Kidney epithelial cell (primary cell): ENCODE measurements at regions not wholly inside any gene's neighbourhood (a gene's known extent, or its start where the extent isn't known, plus 50 kb on each side); places are given as distances from the start of the nearest gene placed in this dataset.

Source experiments
- DNase-seq: peaks from one replicate; pipeline ENCODE4 v3.0.0-alpha.2; 2010; ENCODE audit warnings: low read depth
- H3K27me3 ChIP-seq: 2 replicates; pipeline ENCODE4 v1.6.0; 2011; ENCODE audit warnings: low read length; ENCODE audit not compliant: control insufficient read depth, insufficient read depth
- H3K36me3 ChIP-seq: 2 replicates; pipeline ENCODE4 v1.5.1; 2011; ENCODE audit warnings: low read length; ENCODE audit not compliant: control insufficient read depth, insufficient read depth
- H3K4me3 ChIP-seq: 2 replicates; pipeline ENCODE4 v1.5.1; 2011; ENCODE audit warnings: low read depth, mild to moderate bottlenecking, control low read depth, low read length
- CTCF ChIP-seq: IDR thresholded peaks from 2 replicates; pipeline ENCODE4 v1.5.1; 2011; ENCODE audit warnings: mild to moderate bottlenecking, moderate library complexity, low read length, control low read depth, inconsistent platforms; ENCODE audit not compliant: insufficient read depth, poor library complexity, severe bottlenecking

GRCh38 chr12:88388566-88389540 lies 191.4 kb downstream of the KITLG start:
- Histone ChIP-seq H3K36me3 (no peaks in the 10 kb centered on the region), H3K27me3 (no peaks in the 10 kb centered on the region), H3K4me3 (no peak overlapping the region)
- TF ChIP-seq CTCF, result no peak
- no peak for DNase-seq

- TF ChIP-seq CTCF, result no peak
- DNase-seq, result no peak
- Histone ChIP-seq H3K4me3 (no peak overlapping the region), H3K27me3 (no peaks in the 10 kb centered on the region), H3K36me3 (no peaks in the 10 kb centered on the region)
Measured at GRCh38 chr12:88390811-88391210, 189.5 kb downstream of the KITLG start.

- no peaks in the 10 kb centered on the region for H3K27me3 ChIP-seq
- TF ChIP-seq CTCF, result no peak
- peak; percentile 61 for DNase-seq
- H3K36me3 ChIP-seq, result no peaks in the 10 kb centered on the region
- no peak overlapping the region for H3K4me3 ChIP-seq
Measured at GRCh38 chr12:88391556-88391955, 188.7 kb downstream of the KITLG start.

- no peaks in the 10 kb centered on the region for H3K36me3 ChIP-seq
- no peak overlapping the region for H3K4me3 ChIP-seq
- DNase-seq, result no peak
- TF ChIP-seq CTCF, result peak; percentile 45
- H3K27me3 ChIP-seq, result no peaks in the 10 kb centered on the region
Measured at GRCh38 chr12:88393017-88393767, 187.1 kb downstream of the KITLG start.

GRCh38 chr12:88398031-88398430 lies 182.2 kb downstream of the KITLG start:
- H3K27me3 ChIP-seq, result no peaks in the 10 kb centered on the region
- no peak for TF ChIP-seq CTCF
- DNase-seq, result no peak
- no peaks in the 10 kb centered on the region for H3K36me3 ChIP-seq
- no peak overlapping the region for H3K4me3 ChIP-seq
